ENCODE measurements at regions not wholly inside any gene's neighbourhood (a gene's known extent, or its start where the extent isn't known, plus 50 kb on each side); places are given as distances from the start of the nearest gene placed in this dataset.

- Histone ChIP-seq H3K36me3 (no peaks in the 10 kb centered on the region), H3K27me3 (no peaks in the 10 kb centered on the region), H3K9me3 (no peaks in the 10 kb centered on the region), H3K4me1 (no peaks in the 10 kb centered on the region), H3K4me3 (no peak overlapping the region), H3K27ac (no peak overlapping the region)
- DNase-seq, result no peak
- no peak for TF ChIP-seq CTCF (IDR thresholded peaks at IDR 0.05)
- intact Hi-C loops (cut with DNase I), result no loop called here
- WGBS, 2 donors, result 63 to 68% methylated on average over 3 of the region's 3 CpGs
Measured at GRCh38 chr9:31669311-31669710, 715.1 kb upstream of the ACO1 start.

- Histone ChIP-seq H3K4me1 (no peaks in the 10 kb centered on the region), H3K27me3 (no peaks in the 10 kb centered on the region), H3K9me3 (no peaks in the 10 kb centered on the region), H3K36me3 (no peaks in the 10 kb centered on the region), H3K27ac (no peak overlapping the region), H3K4me3 (no peak overlapping the region)
- no peak for TF ChIP-seq POLR2A (IDR thresholded peaks at IDR 0.05)
- TF ChIP-seq CTCF (IDR thresholded peaks at IDR 0.05), result no peak
- DNase-seq, result no peak
- intact Hi-C loops (cut with DNase I), result no loop called here
- WGBS, 2 donors, result 47 to 57% methylated on average over 3 of the region's 3 CpGs
Measured at GRCh38 chr9:31671011-31671410, 713.4 kb upstream of the ACO1 start.

GRCh38 chr9:31674264-31674663 lies 710.2 kb upstream of the ACO1 start:
- WGBS, 2 donors, result 83 to 87% methylated on average over 1 of the region's 1 CpG
- H3K36me3 ChIP-seq, result no peaks in the 10 kb centered on the region
- H3K27me3 ChIP-seq, result no peaks in the 10 kb centered on the region
- TF ChIP-seq CTCF (IDR thresholded peaks at IDR 0.05) (no peak), POLR2A (IDR thresholded peaks at IDR 0.05) (no peak)
- H3K27ac ChIP-seq, result no peak overlapping the region
- intact Hi-C loops (cut with DNase I), result no loop called here
- DNase-seq, result no peak
- H3K4me3 ChIP-seq, result no peak overlapping the region
- no peaks in the 10 kb centered on the region for H3K9me3 ChIP-seq
- H3K4me1 ChIP-seq, result no peaks in the 10 kb centered on the region

GRCh38 chr9:31677415-31677814 lies 707.0 kb upstream of the ACO1 start:
- H3K4me1 ChIP-seq, result no peaks in the 10 kb centered on the region
- 84 to 92% methylated on average over 2 of the region's 2 CpGs for WGBS, 2 donors
- H3K27me3 ChIP-seq, result no peaks in the 10 kb centered on the region
- no peaks in the 10 kb centered on the region for H3K36me3 ChIP-seq
- no peaks in the 10 kb centered on the region for H3K9me3 ChIP-seq
- H3K27ac ChIP-seq, result no peak overlapping the region
- intact Hi-C loops (cut with DNase I), result no loop called here
- TF ChIP-seq POLR2A (IDR thresholded peaks at IDR 0.05) (no peak), CTCF (IDR thresholded peaks at IDR 0.05) (no peak)
- no peak for DNase-seq
- no peak overlapping the region for H3K4me3 ChIP-seq

GRCh38 chr9:31677877-31678276 lies 706.6 kb upstream of the ACO1 start:
- Histone ChIP-seq H3K27ac (no peak overlapping the region), H3K27me3 (no peaks in the 10 kb centered on the region), H3K36me3 (no peaks in the 10 kb centered on the region), H3K9me3 (no peaks in the 10 kb centered on the region), H3K4me1 (no peaks in the 10 kb centered on the region), H3K4me3 (no peak overlapping the region)
- WGBS, 2 donors, result 70 to 72% methylated on average over 2 of the region's 2 CpGs
- no peak for DNase-seq
- intact Hi-C loops (cut with DNase I), result no loop called here
- TF ChIP-seq POLR2A (IDR thresholded peaks at IDR 0.05), result no peak
- TF ChIP-seq CTCF (IDR thresholded peaks at IDR 0.05), result no peak
